H1 (cell line): ENCODE measurements at regions not wholly inside any gene's neighbourhood (a gene's known extent, or its start where the extent isn't known, plus 50 kb on each side); places are given as distances from the start of the nearest gene placed in this dataset.

Experiments
- CTCF ChIA-PET: fragments of 300-600 bp; sonication (Branson Sonifier 250); formaldehyde crosslinking; loops from one replicate; lab custom pipeline; 2021; ENCODE audit not compliant: partially characterized antibody; lab: Charles Lee
- POLR2A ChIA-PET: fragments of 300-600 bp; sonication (Branson Sonifier 250); formaldehyde crosslinking; loops from one replicate; lab custom pipeline; 2021; ENCODE audit warnings: inconsistent platforms; ENCODE audit not compliant: partially characterized antibody; lab: Charles Lee
- DNase-seq, 2 experiments: peaks; one replicate each; pipeline versions ENCODE4 v3.0.0 to v3.0.0-alpha.2; 2010 to 2022; ENCODE audit warnings: low spot score in 2 of 2, low read depth in 1 of 2, mixed read lengths in 1 of 2
- FAIRE-seq: peaks from 2 replicates; lab custom pipeline; 2011; peaks lifted over from hg19 to GRCh38; lab: Jason Lieb, UNC
- H2AFZ ChIP-seq: 2 replicates; pipeline ENCODE4 v1.8.1; 2012; ENCODE audit warnings: low read length, inconsistent platforms
- H2AK5ac ChIP-seq: 2 replicates; pipeline ENCODE4 v1.6.1; 2013; ENCODE audit warnings: low read depth, low read length
- H2BK120ac ChIP-seq: replicated peaks from 2 replicates; pipeline ENCODE3; 2013; ENCODE audit warnings: low read depth, low read length, inconsistent platforms
- H2BK12ac ChIP-seq: 2 replicates; pipeline ENCODE4 v1.6.1; 2013; ENCODE audit warnings: low read depth, low read length
- H2BK15ac ChIP-seq: 2 replicates; pipeline ENCODE4 v1.6.1; 2013; ENCODE audit warnings: low read length
- H2BK20ac ChIP-seq: 2 replicates; pipeline ENCODE4 v1.6.1; 2013; ENCODE audit warnings: low read length
- H2BK5ac ChIP-seq: 2 replicates; pipeline ENCODE4 v1.6.1; 2013; ENCODE audit warnings: low read depth, low read length
- H3K14ac ChIP-seq: 2 replicates; pipeline ENCODE4 v1.6.1; 2013; ENCODE audit warnings: inconsistent platforms; ENCODE audit not compliant: insufficient read length
- H3K18ac ChIP-seq: 2 replicates; pipeline ENCODE4 v1.6.1; 2013; ENCODE audit warnings: low read length; ENCODE audit errors: extremely low read depth
- H3K23ac ChIP-seq: 2 replicates; pipeline ENCODE4 v1.6.1; 2013; ENCODE audit warnings: inconsistent platforms; ENCODE audit not compliant: insufficient read length
- H3K23me2 ChIP-seq: 2 replicates; pipeline ENCODE4 v1.6.1; 2013; ENCODE audit warnings: low read depth, low read length
- H3K27ac ChIP-seq: 2 replicates; pipeline ENCODE4 v1.6.1; 2011; ENCODE audit warnings: low read depth, low read length, inconsistent platforms
- H3K27me3 ChIP-seq, 4 experiments: replicated peaks in 1 of 4; 1 replicate in 1 of 4; 2 replicates in 3 of 4; pipeline versions ENCODE4 v1.6.1 to v1.8.1; 2011 to 2013; ENCODE audit warnings: low read length in 3 of 4, mild to moderate bottlenecking in 3 of 4, inconsistent platforms in 2 of 4, mixed read lengths in 2 of 4, moderate library complexity in 1 of 4; ENCODE audit not compliant: control insufficient read depth in 3 of 4, insufficient read depth in 3 of 4; ENCODE audit errors: extremely low read depth in 1 of 4
- H3K36me3 ChIP-seq, 4 experiments: 2 replicates each; pipeline versions ENCODE4 v1.6.1 to v1.8.1; 2011 to 2013; ENCODE audit warnings: mild to moderate bottlenecking in 4 of 4, low read length in 3 of 4, moderate library complexity in 2 of 4, control low read depth in 1 of 4, inconsistent platforms in 1 of 4; ENCODE audit not compliant: insufficient read depth in 4 of 4, control insufficient read depth in 2 of 4
- H3K4ac ChIP-seq: replicated peaks from 2 replicates; pipeline ENCODE3; 2013; ENCODE audit warnings: low read length, low read depth, mixed read lengths, inconsistent platforms; ENCODE audit not compliant: insufficient read length
- H3K4me1 ChIP-seq, 4 experiments: replicated peaks in 1 of 4; 1 replicate in 1 of 4; 2 replicates in 3 of 4; pipeline versions ENCODE4 v1.6.1 to v1.8.1; 2011 to 2013; ENCODE audit warnings: low read length in 3 of 4, inconsistent platforms in 2 of 4, mixed read lengths in 1 of 4; ENCODE audit not compliant: insufficient read depth in 4 of 4, control insufficient read depth in 3 of 4
- H3K4me2 ChIP-seq, 2 experiments: 2 replicates each; pipeline versions ENCODE4 v1.6.1 to v1.8.1; 2011 to 2013; ENCODE audit warnings: low read depth in 2 of 2, low read length in 2 of 2, control low read depth in 1 of 2, inconsistent platforms in 1 of 2, mild to moderate bottlenecking in 1 of 2; ENCODE audit not compliant: insufficient read depth in 1 of 2
- H3K4me3 ChIP-seq, 4 experiments: fragments of 200-600, 300-600 bp in 1 of 4; sonication (generic), shearing (Covaris generic), sonication (Bioruptor Twin) in 1 of 4; 2 replicates each; pipeline versions ENCODE4 v1.5.1 to v1.8.1; 2011 to 2016; ENCODE audit warnings: low read length in 4 of 4, low read depth in 3 of 4, control low read depth in 2 of 4, inconsistent platforms in 2 of 4, mild to moderate bottlenecking in 2 of 4, mixed read lengths in 1 of 4, moderate library complexity in 1 of 4; ENCODE audit not compliant: insufficient read depth in 2 of 4; ENCODE audit errors: extremely low read depth in 1 of 4
- H3K56ac ChIP-seq: replicated peaks from 2 replicates; pipeline ENCODE3; 2013; ENCODE audit warnings: low read depth, mild to moderate bottlenecking, mixed read lengths, low read length, inconsistent platforms; ENCODE audit not compliant: insufficient read length
- H3K79me1 ChIP-seq: 2 replicates; pipeline ENCODE4 v1.6.1; 2013; ENCODE audit warnings: low read depth, low read length, control low read depth
- H3K79me2 ChIP-seq, 2 experiments: 2 replicates each; pipeline versions ENCODE4 v1.6.1 to v1.8.1; 2012 to 2013; ENCODE audit warnings: low read length in 2 of 2, mild to moderate bottlenecking in 2 of 2, inconsistent platforms in 1 of 2; ENCODE audit not compliant: insufficient read depth in 2 of 2, control insufficient read depth in 1 of 2
- H3K9ac ChIP-seq, 4 experiments: replicated peaks in 1 of 4; 1 replicate in 1 of 4; 2 replicates in 3 of 4; pipeline versions ENCODE4 v1.6.1 to v1.8.1; 2011 to 2013; ENCODE audit warnings: low read depth in 3 of 4, low read length in 3 of 4, control low read depth in 2 of 4, mild to moderate bottlenecking in 2 of 4, moderate library complexity in 2 of 4, inconsistent platforms in 1 of 4; ENCODE audit errors: extremely low read depth in 1 of 4
- H3K9me3 ChIP-seq, 2 experiments: 2 replicates each; pipeline versions ENCODE4 v1.6.1 to v1.8.1; 2012 to 2013; ENCODE audit warnings: mild to moderate bottlenecking in 2 of 2, moderate library complexity in 2 of 2, control low read depth in 1 of 2, inconsistent platforms in 1 of 2, low read depth in 1 of 2, low read length in 1 of 2, mixed read lengths in 1 of 2; ENCODE audit not compliant: insufficient read depth in 2 of 2
- H4K20me1 ChIP-seq, 2 experiments: replicated peaks in 1 of 2; 2 replicates each; pipeline versions ENCODE3 to v1.8.1; 2011 to 2013; ENCODE audit warnings: inconsistent platforms in 2 of 2, low read length in 2 of 2, mild to moderate bottlenecking in 1 of 2; ENCODE audit not compliant: insufficient read depth in 2 of 2, control insufficient read depth in 1 of 2
- H4K5ac ChIP-seq: 2 replicates; pipeline ENCODE4 v1.6.1; 2013; ENCODE audit warnings: low read length, low read depth, mixed read lengths, inconsistent platforms; ENCODE audit not compliant: insufficient read length
- H4K8ac ChIP-seq: 2 replicates; pipeline ENCODE4 v1.8.0; 2013; ENCODE audit warnings: mild to moderate bottlenecking, moderate library complexity, low read length, inconsistent platforms; ENCODE audit not compliant: insufficient read depth; ENCODE audit errors: extremely low read depth
- H4K91ac ChIP-seq: replicated peaks from 2 replicates; pipeline ENCODE3; 2013; ENCODE audit warnings: low read length, mixed read lengths, inconsistent platforms; ENCODE audit not compliant: insufficient read length
- CTBP2 ChIP-seq: IDR thresholded peaks from 2 replicates; pipeline ENCODE4 v1.7.0; 2011; ENCODE audit warnings: borderline replicate concordance, mild to moderate bottlenecking, moderate library complexity, mixed read lengths, low read length; ENCODE audit not compliant: insufficient read depth, insufficient read length
- JUN ChIP-seq: IDR thresholded peaks from 2 replicates; pipeline ENCODE4 v1.6.1; 2011; ENCODE audit warnings: low read depth, mild to moderate bottlenecking, improper control_type of control experiment, low read length
- JUND ChIP-seq: IDR thresholded peaks from 2 replicates; pipeline ENCODE4 v1.6.1; 2011; ENCODE audit warnings: mild to moderate bottlenecking, improper control_type of control experiment, low read length
- WGBS, 2 experiments: shearing (Covaris generic) in 1 of 2; methylation state at CpG; one replicate each; pipeline versions ENCODE4 v1.1.6 to v1.1.7; 2013 to 2015; ENCODE audit warnings: low lambda C conversion rate in 2 of 2, mixed read lengths in 2 of 2, inconsistent platforms in 1 of 2, low coverage in 1 of 2, missing lambda C conversion rate in 1 of 2; ENCODE audit not compliant: insufficient replicate concordance in 2 of 2, insufficient coverage in 1 of 2, insufficient read length in 1 of 2; ENCODE audit errors: extremely low coverage in 1 of 2, missing lambda C conversion rate in 1 of 2; 5-methylcytosine and 5-hydroxymethylcytosine counted together
- TF ChIP-seq, protein P1 (sequence below): IDR thresholded peaks from 2 replicates; pipeline ENCODE4 v1.6.1; 2011; ENCODE audit warnings: low read depth, mild to moderate bottlenecking, low read length; ENCODE audit not compliant: insufficient read depth

DNA sequence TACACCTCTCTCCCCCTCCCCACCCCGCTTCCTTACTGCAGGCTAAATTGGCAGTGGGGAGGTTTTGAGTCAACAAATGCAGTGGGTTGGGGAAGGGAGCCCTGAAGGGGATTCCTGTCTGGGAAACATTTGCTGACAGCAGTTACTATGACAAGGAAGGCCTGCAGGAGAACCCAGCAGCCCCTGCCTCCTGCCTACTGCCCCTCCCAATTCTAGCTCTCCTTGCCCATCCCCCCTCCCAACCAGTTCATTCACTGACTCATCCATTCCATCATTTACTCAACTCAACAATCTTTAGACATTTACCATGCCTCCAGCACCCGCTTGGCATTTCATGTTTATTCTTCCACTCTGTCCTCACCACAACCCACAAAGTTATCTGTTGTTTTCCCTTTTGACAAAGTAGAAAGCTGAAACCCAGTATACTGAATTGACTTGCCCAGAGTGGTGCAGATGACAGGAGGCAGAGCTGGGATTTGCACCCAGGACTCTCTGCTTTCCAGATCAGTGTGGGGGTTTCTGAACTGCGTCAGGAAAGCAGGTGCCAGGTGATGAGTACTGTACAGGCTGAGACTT, 75.0 kb downstream of the MAGEF1 start:
- Histone ChIP-seq H4K20me1 (no peaks in the 10 kb centered on the region), H4K8ac (no peak overlapping the region), H4K91ac (no peak overlapping the region), H3K23me2 (peaks cover 1% of the 10 kb centered on the region; the same call in 1 of the 2 replicates), H2AFZ (no peak overlapping the region), H4K5ac (no peak overlapping the region), H2BK12ac (no peak overlapping the region), H3K4me3 (no peak overlapping the region), H2BK5ac (no peak overlapping the region), H3K79me2 (no peaks in the 10 kb centered on the region), H3K79me1 (no peaks in the 10 kb centered on the region), H3K18ac (no peak overlapping the region), H3K36me3 (no peaks in the 10 kb centered on the region), H3K9ac (no peak overlapping the region), H3K4me1 (peaks cover 0 to 14% (median 10%) of the 10 kb centered on the region in 4 experiments; a peak in 6 of 7 replicates), H3K9me3 (no peaks in the 10 kb centered on the region), H3K27me3 (peaks cover 0 to 3% (median 0%) of the 10 kb centered on the region in 4 experiments; a peak in 1 of 7 replicates), H2BK120ac (no peak overlapping the region), H3K56ac (no peak overlapping the region), H3K23ac (no peak overlapping the region), H3K27ac (no peak overlapping the region), H3K4me2 (no peak overlapping the region), H3K14ac (no peak overlapping the region), H2BK20ac (no peak overlapping the region), H3K4ac (no peak overlapping the region), H2BK15ac (no peak overlapping the region), H2AK5ac (no peak overlapping the region)
- POLR2A ChIA-PET, result interaction anchor here (1.3 kb wide), 1 partner anchor 13 kb away, joined by 3 read pairs; no protein-coding TSS in a partner anchor
- 0 out of 2 replicates have a peak, but pooled peaks have one; percentile 26 for TF ChIP-seq JUN
- TF ChIP-seq JUND, result 0 out of 2 replicates have a peak, but pooled peaks have one; percentile 26
- TF ChIP-seq, protein P1, sequence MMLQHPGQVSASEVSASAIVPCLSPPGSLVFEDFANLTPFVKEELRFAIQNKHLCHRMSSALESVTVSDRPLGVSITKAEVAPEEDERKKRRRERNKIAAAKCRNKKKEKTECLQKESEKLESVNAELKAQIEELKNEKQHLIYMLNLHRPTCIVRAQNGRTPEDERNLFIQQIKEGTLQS, result no peak
- no peak for TF ChIP-seq CTBP2
- FAIRE-seq (no peak), DNase-seq (no peak)
- CTCF ChIA-PET, result interaction anchor here (0.5 to 1.4 kb wide), 6 partner anchors 9 to 1005 kb away, joined by 3 to 4 read pairs (median 3); no protein-coding TSS in a partner anchor
- WGBS, 2 experiments, result 77% methylated on average over 3 of the region's 3 CpGs; no CpG with 5 or more reads in 1 of the 2 experiments
